HEK293T (cell line): ENCODE measurements at regions not wholly inside any gene's neighbourhood (a gene's known extent, or its start where the extent isn't known, plus 50 kb on each side); places are given as distances from the start of the nearest gene placed in this dataset.

Experiments used
- ARNT ChIP-seq: fragments of 450-650 bp; IDR thresholded peaks from 2 replicates; pipeline ENCODE4 v1.6.1; 2017; ENCODE audit warnings: mild to moderate bottlenecking
- BHLHE40 ChIP-seq: fragments of 450-650 bp; IDR thresholded peaks from 2 replicates; pipeline ENCODE4 v1.6.1; 2016; ENCODE audit warnings: mild to moderate bottlenecking, moderate library complexity, borderline replicate concordance
- CTBP1 ChIP-seq: fragments of 450-650 bp; IDR thresholded peaks from 2 replicates; pipeline ENCODE4 v1.6.1; 2016; ENCODE audit warnings: borderline replicate concordance
- FOXA1 ChIP-seq: fragments of 450-650 bp; IDR thresholded peaks from 2 replicates; pipeline ENCODE4 v1.6.1; 2016; ENCODE audit warnings: mild to moderate bottlenecking
- FOXK2 ChIP-seq: fragments of 450-650 bp; IDR thresholded peaks from 2 replicates; pipeline ENCODE4 v1.6.1; 2016; ENCODE audit warnings: mild to moderate bottlenecking
- L3MBTL2 ChIP-seq: fragments of 450-650 bp; conservative IDR thresholded peaks from 2 replicates; pipeline ENCODE4 v1.6.1; 2016; ENCODE audit warnings: mild to moderate bottlenecking
- NFRKB ChIP-seq: fragments of 450-650 bp; IDR thresholded peaks from 2 replicates; pipeline ENCODE4 v1.6.1; 2016; ENCODE audit warnings: mild to moderate bottlenecking, moderate library complexity
- PKNOX1 ChIP-seq: fragments of 450-650 bp; IDR thresholded peaks from 2 replicates; pipeline ENCODE4 v1.6.1; 2016
- SP1 ChIP-seq: fragments of 450-650 bp; IDR thresholded peaks from 2 replicates; pipeline ENCODE4 v1.6.1; 2017
- SUZ12 ChIP-seq: fragments of 450-650 bp; IDR thresholded peaks from 2 replicates; pipeline ENCODE4 v1.6.1; 2016; ENCODE audit warnings: mild to moderate bottlenecking
- TARDBP ChIP-seq: fragments of 450-650 bp; IDR thresholded peaks from 2 replicates; pipeline ENCODE4 v1.6.1; 2016

- TF ChIP-seq TARDBP (no peak), SUZ12 (no peak), FOXA1 (no peak), L3MBTL2 (no peak), SP1 (no peak), FOXK2 (no peak), NFRKB (no peak), BHLHE40 (no peak), PKNOX1 (no peak), CTBP1 (no peak), ARNT (no peak)
Observed at GRCh38 chr2:239793836-239794235, 231.3 kb downstream of the NDUFA10 start.
